ENCODE measurements at regions not wholly inside any gene's neighbourhood (a gene's known extent, or its start where the extent isn't known, plus 50 kb on each side); places are given as distances from the start of the nearest gene placed in this dataset.

- Histone ChIP-seq H3K23ac (ENCODE audit: low read depth, low read length) (no peak overlapping the region), H2AFZ (replicated peaks; ENCODE audit: low read length, poor library complexity) (no peak overlapping the region), H3K9me1 (ENCODE audit: insufficient read depth, low read length) (no peaks in the 10 kb centered on the region), H2AK5ac (ENCODE audit: low read depth, low read length) (no peak overlapping the region), H3K56ac (ENCODE audit: extremely low read depth, insufficient read depth, low read length) (no peak overlapping the region), H3K4me3 (ENCODE audit: insufficient read depth, low read depth, low read length) (no peak overlapping the region), H3K14ac (replicated peaks; ENCODE audit: low read depth, low read length) (no peak overlapping the region), H4K91ac (ENCODE audit: insufficient read depth, low read depth, low read length) (no peak overlapping the region), H3K18ac (ENCODE audit: low read depth, low read length) (no peak overlapping the region), H4K5ac (ENCODE audit: low read depth, low read length) (no peak overlapping the region), H2BK5ac (ENCODE audit: low read depth, low read length, poor library complexity, severe bottlenecking) (no peak overlapping the region), H3K27me3 (ENCODE audit: control insufficient read depth, insufficient read depth, low read length) (no peaks in the 10 kb centered on the region), H3K9ac (ENCODE audit: low read depth, low read length) (no peak overlapping the region), H3K4me2 (ENCODE audit: low read depth, low read length) (no peak overlapping the region), H2BK120ac (ENCODE audit: low read depth, low read length) (no peak overlapping the region), H3K9me3 (ENCODE audit: control insufficient read depth, insufficient read depth, low read length) (no peaks in the 10 kb centered on the region), H3K36me3 (ENCODE audit: control insufficient read depth, insufficient read depth, low read length) (no peaks in the 10 kb centered on the region), H2BK20ac (ENCODE audit: low read depth, low read length) (no peak overlapping the region), H3K4me1 (ENCODE audit: control insufficient read depth, insufficient read depth, low read length) (no peaks in the 10 kb centered on the region), H3K27ac (ENCODE audit: insufficient read depth, low read length) (no peak overlapping the region), H2AK9ac (replicated peaks; ENCODE audit: low read depth, low read length, poor library complexity) (no peak overlapping the region), H2BK15ac (ENCODE audit: low read depth, low read length) (no peak overlapping the region), H4K8ac (ENCODE audit: low read depth in 2 of 2, low read length in 2 of 2) (no peak overlapping the region), H4K20me1 (ENCODE audit: insufficient read depth, low read length) (no peaks in the 10 kb centered on the region), H3K4ac (ENCODE audit: low read depth, low read length) (no peak overlapping the region), H3K79me1 (ENCODE audit: low read depth in 1 of 2, low read length in 2 of 2) (no peaks in the 10 kb centered on the region)
- POLR2A ChIA-PET (ENCODE audit: unreplicated experiment) = no interaction called here
- TF ChIP-seq CEBPB (IDR thresholded peaks at IDR 0.05; ENCODE audit: low read depth, low read length) = no peak
- TF ChIP-seq RAD21 (IDR thresholded peaks at IDR 0.05; ENCODE audit: low read length) = no peak
- TF ChIP-seq FOS (IDR thresholded peaks at IDR 0.05; ENCODE audit: low read depth, low read length) = no peak
- no peak for TF ChIP-seq CHD1 (IDR thresholded peaks at IDR 0.05; ENCODE audit: low read depth, low read length)
- no peak for TF ChIP-seq RFX5 (IDR thresholded peaks at IDR 0.05; ENCODE audit: low read depth, low read length)
- TF ChIP-seq BHLHE40 (IDR thresholded peaks at IDR 0.05; ENCODE audit: low read depth, low read length) = no peak
- no peak for TF ChIP-seq RCOR1 (IDR thresholded peaks at IDR 0.05; ENCODE audit: insufficient replicate concordance, low read length)
- TF ChIP-seq, protein P1, sequence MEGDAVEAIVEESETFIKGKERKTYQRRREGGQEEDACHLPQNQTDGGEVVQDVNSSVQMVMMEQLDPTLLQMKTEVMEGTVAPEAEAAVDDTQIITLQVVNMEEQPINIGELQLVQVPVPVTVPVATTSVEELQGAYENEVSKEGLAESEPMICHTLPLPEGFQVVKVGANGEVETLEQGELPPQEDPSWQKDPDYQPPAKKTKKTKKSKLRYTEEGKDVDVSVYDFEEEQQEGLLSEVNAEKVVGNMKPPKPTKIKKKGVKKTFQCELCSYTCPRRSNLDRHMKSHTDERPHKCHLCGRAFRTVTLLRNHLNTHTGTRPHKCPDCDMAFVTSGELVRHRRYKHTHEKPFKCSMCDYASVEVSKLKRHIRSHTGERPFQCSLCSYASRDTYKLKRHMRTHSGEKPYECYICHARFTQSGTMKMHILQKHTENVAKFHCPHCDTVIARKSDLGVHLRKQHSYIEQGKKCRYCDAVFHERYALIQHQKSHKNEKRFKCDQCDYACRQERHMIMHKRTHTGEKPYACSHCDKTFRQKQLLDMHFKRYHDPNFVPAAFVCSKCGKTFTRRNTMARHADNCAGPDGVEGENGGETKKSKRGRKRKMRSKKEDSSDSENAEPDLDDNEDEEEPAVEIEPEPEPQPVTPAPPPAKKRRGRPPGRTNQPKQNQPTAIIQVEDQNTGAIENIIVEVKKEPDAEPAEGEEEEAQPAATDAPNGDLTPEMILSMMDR (conservative IDR thresholded peaks at IDR 0.05; ENCODE audit: low read depth, low read length) = no peak
- TF ChIP-seq MXI1 (IDR thresholded peaks at IDR 0.05; ENCODE audit: borderline replicate concordance, low read depth, low read length) = no peak
- no peak for TF ChIP-seq MAFK (IDR thresholded peaks at IDR 0.05; ENCODE audit: low read depth, low read length)
- no peak for TF ChIP-seq SMC3 (IDR thresholded peaks at IDR 0.05; ENCODE audit: low read depth, low read length)
- no peak for TF ChIP-seq POLR2A (IDR thresholded peaks at IDR 0.05; ENCODE audit: low read depth, low read length)
- no peak for TF ChIP-seq ELK1 (IDR thresholded peaks at IDR 0.05; ENCODE audit: borderline replicate concordance, low read depth, low read length)
- no peak for TF ChIP-seq NFE2L2 (IDR thresholded peaks at IDR 0.05; ENCODE audit: low read depth, low read length)
- no peak for TF ChIP-seq USF2 (IDR thresholded peaks at IDR 0.05; ENCODE audit: low read depth, low read length)
- CTCF ChIA-PET = interaction anchor here (0.6 to 0.7 kb wide), 2 partner anchors 448 to 1292 kb away, joined by 3 read pairs; no protein-coding TSS in a partner anchor
- in situ Hi-C loops (cut with MboI; ENCODE audit: low sequenced_read_pairs) = loop anchor here (25.0 kb wide), 1 partner anchor 573 kb away; no protein-coding TSS in a partner anchor
- dilution Hi-C loops (cut with HindIII; ENCODE audit: low sequenced_read_pairs, unreplicated experiment) = no loop called here
- WGBS, 2 experiments (ENCODE audit: extremely low coverage in 2 of 2, insufficient read length in 1 of 2) = no CpG with 5 or more reads among the region's 4 CpGs
- no TSS peak for BruUV-seq (replicated peaks)
- intact Hi-C loops (cut with micrococcal nuclease) = no loop called here
- DNase-seq = no peak
- no peak for ATAC-seq (ENCODE audit: low read depth)
Observed at GRCh38 chr1:48114596-48115382, 107.7 kb upstream of the SLC5A9 start.

All from IMR-90 (cell line).